Colonic mucosa (tissue), 4 donors: ENCODE measurements at regions not wholly inside any gene's neighbourhood (a gene's known extent, or its start where the extent isn't known, plus 50 kb on each side); places are given as distances from the start of the nearest gene placed in this dataset.

Source experiments
- DNase-seq: peaks from one replicate; pipeline ENCODE4 v3.0.0-alpha.2; 2020
- H3K27ac ChIP-seq: fragments of 200-600 bp; one replicate; pipeline ENCODE4 v1.8.0; 2021
- H3K27me3 ChIP-seq: fragments of 200-600 bp; one replicate; pipeline ENCODE4 v1.8.0; 2021
- H3K36me3 ChIP-seq: fragments of 200-600 bp; one replicate; pipeline ENCODE4 v1.8.0; 2021
- H3K4me1 ChIP-seq: fragments of 200-600 bp; one replicate; pipeline ENCODE4 v1.8.0; 2021; ENCODE audit warnings: mild to moderate bottlenecking
- H3K4me3 ChIP-seq: fragments of 200-600 bp; one replicate; pipeline ENCODE4 v1.8.0; 2021
- H3K9ac ChIP-seq, 2 donors: one replicate each; pipeline ENCODE4 v1.7.0; 2013; ENCODE audit warnings: control low read depth in 2 of 2, low read depth in 2 of 2, low read length in 2 of 2
- H3K9me3 ChIP-seq: fragments of 200-600 bp; one replicate; pipeline ENCODE4 v1.8.0; 2021
- intact Hi-C: fragments of 100-400 bp; cut with DNase I; formaldehyde crosslinking; loops from one replicate; pipeline ENCODE4 v1.14.1; 2022
- TF ChIP-seq, protein P1 (sequence below): fragments of 200-600 bp; IDR thresholded peaks from one replicate; pipeline ENCODE4 v1.8.0; 2022; ENCODE audit warnings: antibody characterized with exemption, mild to moderate bottlenecking
- donor health status: healthy.
- donor health status: DM: no; HTN: no; CAD: no.
- donor health status: DM: no; HTN: no; CAD: no.

DNA sequence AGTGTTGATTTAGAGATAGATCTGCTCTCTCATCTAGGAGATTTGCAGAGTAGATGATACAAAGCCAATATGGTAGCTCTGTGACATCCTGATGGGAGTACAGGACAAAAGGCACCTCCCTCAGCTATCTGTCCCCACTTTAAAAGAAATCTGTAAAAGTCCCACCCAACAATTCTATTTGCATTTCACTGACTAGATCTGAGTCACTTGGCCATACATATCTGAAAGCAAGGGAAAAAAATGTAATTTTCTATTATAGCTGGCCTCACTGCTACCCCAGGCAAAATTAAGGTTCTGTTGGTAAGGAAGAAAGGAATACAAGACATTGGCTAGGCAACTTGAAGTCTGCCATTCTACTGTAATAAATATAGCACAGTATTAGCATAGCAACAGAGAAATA, 96.2 kb upstream of the RNF180 start:
- Histone ChIP-seq H3K27me3 (no peaks in the 10 kb centered on the region), H3K9me3 (no peaks in the 10 kb centered on the region), H3K9ac (no peak overlapping the region), H3K4me3 (no peak overlapping the region), H3K36me3 (no peaks in the 10 kb centered on the region), H3K4me1 (no peaks in the 10 kb centered on the region), H3K27ac (no peak overlapping the region)
- DNase-seq, result no peak
- TF ChIP-seq, protein P1, sequence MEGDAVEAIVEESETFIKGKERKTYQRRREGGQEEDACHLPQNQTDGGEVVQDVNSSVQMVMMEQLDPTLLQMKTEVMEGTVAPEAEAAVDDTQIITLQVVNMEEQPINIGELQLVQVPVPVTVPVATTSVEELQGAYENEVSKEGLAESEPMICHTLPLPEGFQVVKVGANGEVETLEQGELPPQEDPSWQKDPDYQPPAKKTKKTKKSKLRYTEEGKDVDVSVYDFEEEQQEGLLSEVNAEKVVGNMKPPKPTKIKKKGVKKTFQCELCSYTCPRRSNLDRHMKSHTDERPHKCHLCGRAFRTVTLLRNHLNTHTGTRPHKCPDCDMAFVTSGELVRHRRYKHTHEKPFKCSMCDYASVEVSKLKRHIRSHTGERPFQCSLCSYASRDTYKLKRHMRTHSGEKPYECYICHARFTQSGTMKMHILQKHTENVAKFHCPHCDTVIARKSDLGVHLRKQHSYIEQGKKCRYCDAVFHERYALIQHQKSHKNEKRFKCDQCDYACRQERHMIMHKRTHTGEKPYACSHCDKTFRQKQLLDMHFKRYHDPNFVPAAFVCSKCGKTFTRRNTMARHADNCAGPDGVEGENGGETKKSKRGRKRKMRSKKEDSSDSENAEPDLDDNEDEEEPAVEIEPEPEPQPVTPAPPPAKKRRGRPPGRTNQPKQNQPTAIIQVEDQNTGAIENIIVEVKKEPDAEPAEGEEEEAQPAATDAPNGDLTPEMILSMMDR, result no peak
- intact Hi-C loops, result no loop called here

DNA sequence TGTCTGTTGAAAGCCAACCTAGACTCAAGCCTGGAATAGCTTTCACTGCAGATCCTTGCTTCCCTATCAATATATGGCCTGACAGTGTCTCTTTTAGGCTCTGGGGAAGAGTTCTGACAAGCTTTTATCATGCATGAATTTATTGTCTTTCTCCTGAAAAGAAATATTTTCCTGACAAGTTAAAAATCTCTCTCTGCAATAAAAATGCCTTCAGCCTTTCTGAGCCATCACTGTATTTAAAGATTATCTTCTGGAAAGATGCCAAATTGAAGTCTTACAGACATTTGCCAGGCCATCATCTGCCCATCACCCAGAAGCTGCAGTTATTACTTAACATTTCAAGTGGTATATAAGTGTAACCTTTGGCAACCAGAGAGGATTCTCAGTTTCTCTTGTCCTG, 88.1 kb upstream of the HTR1A start:
- no peak overlapping the region for H3K4me3 ChIP-seq
- H3K27me3 ChIP-seq, result no peaks in the 10 kb centered on the region
- H3K9ac ChIP-seq, result no peak overlapping the region
- H3K27ac ChIP-seq, result no peak overlapping the region
- no peaks in the 10 kb centered on the region for H3K4me1 ChIP-seq
- DNase-seq, result no peak
- TF ChIP-seq, protein P1, result no peak
- no peaks in the 10 kb centered on the region for H3K36me3 ChIP-seq
- intact Hi-C loops, result no loop called here
- H3K9me3 ChIP-seq, result no peaks in the 10 kb centered on the region

DNA sequence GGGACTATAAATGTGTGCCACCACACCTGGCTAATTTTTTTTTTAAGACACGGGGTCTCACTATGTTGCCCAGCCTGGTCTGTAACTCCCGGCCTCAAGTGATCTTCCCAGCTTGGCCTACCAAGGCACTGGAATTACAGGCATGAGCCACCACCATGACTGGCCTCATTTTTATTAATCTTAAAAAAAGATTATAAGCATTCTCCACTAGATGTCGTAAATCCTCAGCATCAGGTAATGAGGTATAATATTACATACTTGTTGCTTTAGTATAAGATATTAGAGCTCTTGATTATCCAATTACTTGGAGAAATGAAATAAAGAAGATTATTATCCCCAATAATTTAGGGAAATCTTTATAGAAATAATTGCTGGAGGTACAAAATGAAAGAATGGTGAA, 78.2 kb upstream of the HTR1A start:
- TF ChIP-seq, protein P1, result no peak
- no peaks in the 10 kb centered on the region for H3K27me3 ChIP-seq
- no peak overlapping the region for H3K4me3 ChIP-seq
- intact Hi-C loops, result no loop called here
- no peak for DNase-seq
- no peaks in the 10 kb centered on the region for H3K36me3 ChIP-seq
- no peaks in the 10 kb centered on the region for H3K9me3 ChIP-seq
- H3K27ac ChIP-seq, result no peak overlapping the region
- no peaks in the 10 kb centered on the region for H3K4me1 ChIP-seq
- H3K9ac ChIP-seq, result no peak overlapping the region

GRCh38 chr5:64026493-64026892, 64.2 kb upstream of the HTR1A start:
- Histone ChIP-seq H3K9me3 (no peaks in the 10 kb centered on the region), H3K27me3 (no peaks in the 10 kb centered on the region), H3K27ac (no peak overlapping the region), H3K36me3 (no peaks in the 10 kb centered on the region), H3K4me1 (no peaks in the 10 kb centered on the region), H3K4me3 (no peak overlapping the region), H3K9ac (no peak overlapping the region)
- intact Hi-C loops, result no loop called here
- no peak for DNase-seq
- TF ChIP-seq, protein P1, result no peak

GRCh38 chr5:64019746-64020145, 57.5 kb upstream of the HTR1A start:
- no peaks in the 10 kb centered on the region for H3K9me3 ChIP-seq
- no peaks in the 10 kb centered on the region for H3K36me3 ChIP-seq
- no peaks in the 10 kb centered on the region for H3K27me3 ChIP-seq
- no peak for DNase-seq
- TF ChIP-seq, protein P1, result no peak
- no peak overlapping the region for H3K27ac ChIP-seq
- no peak overlapping the region for H3K9ac ChIP-seq
- H3K4me1 ChIP-seq, result no peaks in the 10 kb centered on the region
- no peak overlapping the region for H3K4me3 ChIP-seq
- intact Hi-C loops, result no loop called here

DNA sequence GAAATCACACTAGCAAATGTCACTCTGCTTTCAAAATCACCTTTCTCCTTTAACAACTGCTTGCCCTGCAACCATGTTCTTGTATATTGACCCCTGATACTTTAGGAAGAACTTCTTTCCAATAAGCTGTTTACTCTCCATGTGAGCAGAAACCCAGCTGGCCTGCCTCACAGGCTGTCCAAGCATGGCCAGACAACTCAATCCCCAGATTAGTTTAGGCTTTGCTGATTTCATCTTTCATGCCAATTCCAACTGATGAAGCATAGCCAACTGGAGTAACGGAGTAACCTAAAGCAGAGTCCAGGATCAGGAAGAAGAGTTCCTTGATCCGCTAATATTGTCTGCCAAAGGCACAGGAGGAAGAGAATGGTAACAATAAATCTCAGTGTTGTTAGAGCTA, 56.7 kb upstream of the HTR1A start:
- H3K4me3 ChIP-seq, result no peak overlapping the region
- intact Hi-C loops, result no loop called here
- TF ChIP-seq, protein P1, result no peak
- no peaks in the 10 kb centered on the region for H3K9me3 ChIP-seq
- H3K9ac ChIP-seq, result no peak overlapping the region
- H3K27ac ChIP-seq, result no peak overlapping the region
- DNase-seq, result no peak
- H3K27me3 ChIP-seq, result no peaks in the 10 kb centered on the region
- no peaks in the 10 kb centered on the region for H3K4me1 ChIP-seq
- H3K36me3 ChIP-seq, result no peaks in the 10 kb centered on the region
